SK-N-SH (cell line): ENCODE measurements at regions not wholly inside any gene's neighbourhood (a gene's known extent, or its start where the extent isn't known, plus 50 kb on each side); places are given as distances from the start of the nearest gene placed in this dataset.

Experiments
- CTCF ChIA-PET: fragments of 300-600, 350-600 bp; formaldehyde crosslinking; extraction: SDS; loops from one replicate; lab custom pipeline; 2021; lab: Yijun Ruan, JAX
- POLR2A ChIA-PET: fragments of 350-600 bp; sonication (Branson Sonifier 250); formaldehyde crosslinking; extraction: SDS; loops from one replicate; lab custom pipeline; 2020; ENCODE audit warnings: antibody characterized with exemption, inconsistent platforms; lab: Yijun Ruan, JAX
- DNase-seq: peaks from one replicate; pipeline ENCODE4 v3.0.0; 2012
- H2AFZ ChIP-seq: fragments of 200-600 bp; sonication (generic); 2 replicates; pipeline ENCODE4 v1.8.1; 2016; ENCODE audit warnings: antibody characterized with exemption, mild to moderate bottlenecking, low read depth
- H3F3A ChIP-seq: fragments of 200-600 bp; sonication (generic); replicated peaks from 2 replicates; pipeline ENCODE3; 2016; ENCODE audit warnings: antibody characterized with exemption, mild to moderate bottlenecking; ENCODE audit not compliant: insufficient read depth
- H3K27ac ChIP-seq, 2 experiments: fragments of 200-500 bp in 1 of 2; fragments of 200-600 bp in 1 of 2; sonication (Bioruptor generic) in 1 of 2; sonication (generic), shearing (Covaris generic) in 1 of 2; 2 replicates each; pipeline versions ENCODE4 v1.5.1 to v1.6.1; 2014 to 2016; ENCODE audit warnings: low read depth in 2 of 2, inconsistent platforms in 1 of 2, low read length in 1 of 2, mild to moderate bottlenecking in 1 of 2, mixed read lengths in 1 of 2
- H3K27me3 ChIP-seq: fragments of 200-600 bp; sonication (generic), shearing (Covaris generic); 2 replicates; pipeline ENCODE4 v1.6.1; 2016; ENCODE audit warnings: mixed run types; ENCODE audit not compliant: insufficient read depth
- H3K36me3 ChIP-seq, 2 experiments: fragments of 200-500 bp in 1 of 2; fragments of 200-600 bp in 1 of 2; sonication (Bioruptor generic) in 1 of 2; sonication (generic) in 1 of 2; replicated peaks in 1 of 2; 2 replicates each; pipeline versions ENCODE3 to v1.5.1; 2014 to 2016; ENCODE audit warnings: low read length in 1 of 2, mild to moderate bottlenecking in 1 of 2; ENCODE audit not compliant: insufficient read depth in 2 of 2, control insufficient read depth in 1 of 2
- H3K4me1 ChIP-seq, 2 experiments: fragments of 200-500 bp in 1 of 2; fragments of 200-600 bp in 1 of 2; sonication (Bioruptor generic) in 1 of 2; sonication (generic), shearing (Covaris generic) in 1 of 2; 2 replicates each; pipeline versions ENCODE4 v1.5.1 to v1.6.1; 2014 to 2016; ENCODE audit warnings: low read depth in 1 of 2, low read length in 1 of 2, mixed run types in 1 of 2; ENCODE audit not compliant: insufficient read depth in 2 of 2, control insufficient read depth in 1 of 2
- H3K4me2 ChIP-seq: fragments of 200-600 bp; sonication (generic), shearing (Covaris generic); 2 replicates; pipeline ENCODE4 v1.6.1; 2017; ENCODE audit warnings: mixed run types
- H3K4me3 ChIP-seq, 2 experiments: fragments of 200-500 bp in 1 of 2; fragments of 200-600 bp in 1 of 2; sonication (Bioruptor generic) in 1 of 2; sonication (generic), shearing (Covaris generic) in 1 of 2; 2 replicates each; pipeline versions ENCODE4 v1.5.1 to v1.8.1; 2014 to 2016; ENCODE audit warnings: low read depth in 2 of 2, inconsistent platforms in 1 of 2, low read length in 1 of 2, mild to moderate bottlenecking in 1 of 2, mixed read lengths in 1 of 2, moderate library complexity in 1 of 2
- H3K79me2 ChIP-seq: fragments of 200-600 bp; sonication (generic); 2 replicates; pipeline ENCODE4 v1.8.1; 2017; ENCODE audit warnings: mild to moderate bottlenecking; ENCODE audit not compliant: insufficient read depth
- H3K9ac ChIP-seq: fragments of 200-600 bp; sonication (generic); 2 replicates; pipeline ENCODE4 v1.6.1; 2017; ENCODE audit warnings: mixed run types
- H3K9me2 ChIP-seq: fragments of 200-600 bp; sonication (generic); 2 replicates; pipeline ENCODE4 v1.6.1; 2017; ENCODE audit warnings: mixed run types
- H3K9me3 ChIP-seq: fragments of 200-600 bp; sonication (generic); 2 replicates; pipeline ENCODE4 v1.6.1; 2017; ENCODE audit warnings: mixed run types, mild to moderate bottlenecking, moderate library complexity
- H4K20me1 ChIP-seq: fragments of 200-600 bp; sonication (generic); 2 replicates; pipeline ENCODE4 v1.6.1; 2017; ENCODE audit warnings: mild to moderate bottlenecking, mixed run types; ENCODE audit not compliant: insufficient read depth
- CHD2 ChIP-seq: fragments of 150-350 bp; IDR thresholded peaks from 2 replicates; pipeline ENCODE4 v1.6.1; 2018; ENCODE audit warnings: low read length; ENCODE audit not compliant: partially characterized antibody
- EZH2phosphoT487 ChIP-seq: fragments of 200-600 bp; sonication (generic); IDR thresholded peaks from 2 replicates; pipeline ENCODE4 v1.6.1; 2017; ENCODE audit warnings: low read depth, mixed run types, mild to moderate bottlenecking, antibody characterized with exemption, moderate library complexity, borderline replicate concordance
- FOSL2 ChIP-seq: IDR thresholded peaks from 2 replicates; pipeline ENCODE4 v1.4.0; 2012; ENCODE audit warnings: low read depth, mild to moderate bottlenecking, moderate library complexity, borderline replicate concordance
- GATA2 ChIP-seq: sonication (generic); formaldehyde crosslinking; IDR thresholded peaks from 2 replicates; pipeline ENCODE4 v1.5.0; 2020; ENCODE audit warnings: mild to moderate bottlenecking, missing genetic modification reagents
- JUND ChIP-seq: IDR thresholded peaks from 2 replicates; pipeline ENCODE4 v1.4.0; 2012
- MEF2A ChIP-seq: IDR thresholded peaks from 2 replicates; pipeline ENCODE4 v1.4.0; 2012; ENCODE audit warnings: low read depth, borderline replicate concordance
- MXI1 ChIP-seq: IDR thresholded peaks from 2 replicates; pipeline ENCODE4 v1.6.1; 2012; ENCODE audit warnings: mild to moderate bottlenecking, low read depth, low read length, improper control_type of control experiment
- NFIC ChIP-seq: IDR thresholded peaks from 2 replicates; pipeline ENCODE4 v1.4.0; 2012; ENCODE audit warnings: borderline replicate concordance
- POLR2AphosphoS5 ChIP-seq: IDR thresholded peaks from 2 replicates; pipeline ENCODE4 v1.6.1; 2012; ENCODE audit warnings: low read depth, low read length
- RAD21 ChIP-seq: IDR thresholded peaks from 2 replicates; pipeline ENCODE4 v1.6.1; 2012; ENCODE audit warnings: mild to moderate bottlenecking, low read length
- REST ChIP-seq: IDR thresholded peaks from 2 replicates; pipeline ENCODE4 v1.6.1; 2012; ENCODE audit warnings: mild to moderate bottlenecking, low read depth, low read length, moderate library complexity
- RXRA ChIP-seq: IDR thresholded peaks from 2 replicates; pipeline ENCODE4 v1.4.0; 2012; ENCODE audit warnings: low read depth, mild to moderate bottlenecking, borderline replicate concordance
- SIN3A ChIP-seq: IDR thresholded peaks from 2 replicates; pipeline ENCODE4 v1.6.1; 2012; ENCODE audit warnings: low read depth, mild to moderate bottlenecking, low read length, moderate library complexity, borderline replicate concordance
- SMC3 ChIP-seq: IDR thresholded peaks from 2 replicates; pipeline ENCODE4 v1.6.1; 2012; ENCODE audit warnings: low read depth, low read length, improper control_type of control experiment
- TCF12 ChIP-seq: IDR thresholded peaks from 2 replicates; pipeline ENCODE4 v1.4.0; 2012
- TEAD4 ChIP-seq: IDR thresholded peaks from 2 replicates; pipeline ENCODE4 v1.4.0; 2012; ENCODE audit warnings: mild to moderate bottlenecking, borderline replicate concordance; ENCODE audit not compliant: insufficient read depth
- USF1 ChIP-seq: IDR thresholded peaks from 2 replicates; pipeline ENCODE4 v1.4.0; 2012; ENCODE audit warnings: low read depth, borderline replicate concordance
- YY1 ChIP-seq: IDR thresholded peaks from 2 replicates; pipeline ENCODE4 v1.4.0; 2012; ENCODE audit warnings: low read depth, mild to moderate bottlenecking
- ZBTB33 ChIP-seq: IDR thresholded peaks from 2 replicates; pipeline ENCODE4 v1.4.0; 2012; ENCODE audit warnings: low read depth, borderline replicate concordance
- WGBS: methylation state at CpG from one replicate; pipeline ENCODE4 v1.1.6; 2017; ENCODE audit warnings: low lambda C conversion rate; 5-methylcytosine and 5-hydroxymethylcytosine counted together

GRCh38 chr1:59198564-59198963 is 98.3 kb upstream of the FGGY start:
- H3K36me3 ChIP-seq, result no peaks in the 10 kb centered on the region
- H3K27me3 ChIP-seq, result no peaks in the 10 kb centered on the region
- no peak overlapping the region for H3K27ac ChIP-seq
- no peaks in the 10 kb centered on the region for H3K79me2 ChIP-seq
- no peaks in the 10 kb centered on the region for H3K9me2 ChIP-seq
- ChIA-PET POLR2A (no interaction called here), CTCF (no interaction called here)
- TF ChIP-seq EZH2phosphoT487 (no peak), TCF12 (no peak), JUND (no peak), POLR2AphosphoS5 (no peak), FOSL2 (no peak), USF1 (no peak), SMC3 (no peak), TEAD4 (no peak), NFIC (no peak), SIN3A (no peak), GATA2 (CRISPR knock-in tag) (no peak), RAD21 (no peak), REST (no peak), CHD2 (no peak)
- H3K9me3 ChIP-seq, result 0 out of 2 replicates have a peak, but pooled peaks cover under 1% of the 10 kb centered on the region
- H3K4me1 ChIP-seq, result no peaks in the 10 kb centered on the region
- no peak overlapping the region for H2AFZ ChIP-seq
- 69% methylated on average over 4 of the region's 4 CpGs for WGBS
- no peaks in the 10 kb centered on the region for H3F3A ChIP-seq
- H3K4me3 ChIP-seq, result no peak overlapping the region
- DNase-seq, result no peak
- no peak overlapping the region for H3K4me2 ChIP-seq
- no peak overlapping the region for H3K9ac ChIP-seq
- H4K20me1 ChIP-seq, result no peaks in the 10 kb centered on the region

- CTCF ChIA-PET, result no interaction called here
- H3K9ac ChIP-seq, result no peak overlapping the region
- H3K4me3 ChIP-seq, result no peak overlapping the region
- H2AFZ ChIP-seq, result no peak overlapping the region
- H3K4me2 ChIP-seq, result no peak overlapping the region
- no peaks in the 10 kb centered on the region for H3K9me2 ChIP-seq
- POLR2A ChIA-PET, result no interaction called here
- H3K79me2 ChIP-seq, result no peaks in the 10 kb centered on the region
- H3K27me3 ChIP-seq, result no peaks in the 10 kb centered on the region
- no peaks in the 10 kb centered on the region for H4K20me1 ChIP-seq
- no peaks in the 10 kb centered on the region for H3K36me3 ChIP-seq
- no peaks in the 10 kb centered on the region for H3F3A ChIP-seq
- 81% methylated on average over 2 of the region's 2 CpGs for WGBS
- DNase-seq, result no peak
- H3K9me3 ChIP-seq, result no peaks in the 10 kb centered on the region
- no peaks in the 10 kb centered on the region for H3K4me1 ChIP-seq
- no peak overlapping the region for H3K27ac ChIP-seq
- TF ChIP-seq ZBTB33, result no peak
- TF ChIP-seq MEF2A, result no peak
- TF ChIP-seq TEAD4, result no peak
- no peak for TF ChIP-seq MXI1
- no peak for TF ChIP-seq YY1
- no peak for TF ChIP-seq SMC3
- TF ChIP-seq REST, result no peak
- TF ChIP-seq RXRA, result no peak
- no peak for TF ChIP-seq USF1
Observed at GRCh38 chr1:59199147-59199546, 97.7 kb upstream of the FGGY start.
